RWPE2 (cell line): ENCODE measurements at regions not wholly inside any gene's neighbourhood (a gene's known extent, or its start where the extent isn't known, plus 50 kb on each side); places are given as distances from the start of the nearest gene placed in this dataset.

Experiments
- ATAC-seq: fragments of 200-7000 bp; cut with Tn5 transposase; 3 replicates; pipeline ENCODE4 v1.9.1; 2021; ENCODE audit warnings: low read depth
- DNase-seq: peaks from one replicate; pipeline ENCODE4 v3.0.0-alpha.2; 2020; ENCODE audit warnings: low spot score
- H3K27ac ChIP-seq: fragments of 450-650 bp; 2 replicates; pipeline ENCODE4 v1.5.1; 2017; ENCODE audit warnings: mild to moderate bottlenecking; ENCODE audit not compliant: poor library complexity, severe bottlenecking
- H3K27me3 ChIP-seq: fragments of 250-450 bp; sonication (Bioruptor Pico); 2 replicates; pipeline ENCODE4 v1.5.1; 2021; ENCODE audit warnings: mild to moderate bottlenecking, moderate library complexity; ENCODE audit not compliant: insufficient read depth, poor library complexity, severe bottlenecking
- H3K36me3 ChIP-seq: fragments of 250-450 bp; sonication (Bioruptor Pico); 2 replicates; pipeline ENCODE4 v1.5.1; 2020; ENCODE audit warnings: low read depth, mild to moderate bottlenecking, moderate library complexity
- H3K4me1 ChIP-seq: fragments of 250-450 bp; sonication (Bioruptor Pico); 2 replicates; pipeline ENCODE4 v1.5.1; 2021; ENCODE audit warnings: mild to moderate bottlenecking, moderate library complexity; ENCODE audit not compliant: insufficient read depth, poor library complexity, severe bottlenecking
- H3K4me3 ChIP-seq: fragments of 250-450 bp; sonication (Bioruptor Pico); 2 replicates; pipeline ENCODE4 v1.5.1; 2021; ENCODE audit warnings: mild to moderate bottlenecking, moderate library complexity; ENCODE audit not compliant: severe bottlenecking
- H3K9me3 ChIP-seq: fragments of 250-450 bp; sonication (Bioruptor Pico); 2 replicates; pipeline ENCODE4 v1.5.1; 2021; ENCODE audit warnings: mild to moderate bottlenecking, moderate library complexity; ENCODE audit not compliant: severe bottlenecking
- TF ChIP-seq, protein P1 (sequence below): fragments of 450-650 bp; IDR thresholded peaks from one replicate; pipeline ENCODE4 v1.5.1; 2017; ENCODE audit warnings: mild to moderate bottlenecking, moderate library complexity; ENCODE audit not compliant: poor library complexity, severe bottlenecking

DNA sequence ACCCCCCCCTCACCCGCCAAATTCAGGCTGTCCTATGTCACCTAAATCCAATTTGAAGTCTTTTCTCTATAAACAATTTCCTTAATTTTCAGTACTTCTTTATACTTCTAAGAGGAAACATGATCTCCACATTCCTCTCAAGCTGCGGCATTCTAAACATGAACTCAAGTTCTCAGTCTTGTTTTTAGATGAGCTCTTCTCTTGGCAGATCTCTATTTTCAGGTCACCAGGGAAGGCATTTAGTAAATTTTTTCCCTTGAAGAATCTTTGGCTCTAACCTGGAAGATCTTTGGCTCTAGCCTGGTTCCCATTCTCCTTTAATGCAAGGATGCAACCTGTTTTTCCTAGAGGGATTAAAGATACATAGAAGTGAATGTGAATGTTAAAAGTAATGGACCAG is 193.4 kb downstream of the ATG4C start:
- no peak overlapping the region for H3K4me3 ChIP-seq
- H3K9me3 ChIP-seq = no peaks in the 10 kb centered on the region
- DNase-seq (no peak), ATAC-seq (no peak)
- H3K27ac ChIP-seq = no peak overlapping the region
- H3K36me3 ChIP-seq = no peaks in the 10 kb centered on the region
- no peaks in the 10 kb centered on the region for H3K4me1 ChIP-seq
- TF ChIP-seq, protein P1, sequence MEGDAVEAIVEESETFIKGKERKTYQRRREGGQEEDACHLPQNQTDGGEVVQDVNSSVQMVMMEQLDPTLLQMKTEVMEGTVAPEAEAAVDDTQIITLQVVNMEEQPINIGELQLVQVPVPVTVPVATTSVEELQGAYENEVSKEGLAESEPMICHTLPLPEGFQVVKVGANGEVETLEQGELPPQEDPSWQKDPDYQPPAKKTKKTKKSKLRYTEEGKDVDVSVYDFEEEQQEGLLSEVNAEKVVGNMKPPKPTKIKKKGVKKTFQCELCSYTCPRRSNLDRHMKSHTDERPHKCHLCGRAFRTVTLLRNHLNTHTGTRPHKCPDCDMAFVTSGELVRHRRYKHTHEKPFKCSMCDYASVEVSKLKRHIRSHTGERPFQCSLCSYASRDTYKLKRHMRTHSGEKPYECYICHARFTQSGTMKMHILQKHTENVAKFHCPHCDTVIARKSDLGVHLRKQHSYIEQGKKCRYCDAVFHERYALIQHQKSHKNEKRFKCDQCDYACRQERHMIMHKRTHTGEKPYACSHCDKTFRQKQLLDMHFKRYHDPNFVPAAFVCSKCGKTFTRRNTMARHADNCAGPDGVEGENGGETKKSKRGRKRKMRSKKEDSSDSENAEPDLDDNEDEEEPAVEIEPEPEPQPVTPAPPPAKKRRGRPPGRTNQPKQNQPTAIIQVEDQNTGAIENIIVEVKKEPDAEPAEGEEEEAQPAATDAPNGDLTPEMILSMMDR = no peak
- no peaks in the 10 kb centered on the region for H3K27me3 ChIP-seq

DNA sequence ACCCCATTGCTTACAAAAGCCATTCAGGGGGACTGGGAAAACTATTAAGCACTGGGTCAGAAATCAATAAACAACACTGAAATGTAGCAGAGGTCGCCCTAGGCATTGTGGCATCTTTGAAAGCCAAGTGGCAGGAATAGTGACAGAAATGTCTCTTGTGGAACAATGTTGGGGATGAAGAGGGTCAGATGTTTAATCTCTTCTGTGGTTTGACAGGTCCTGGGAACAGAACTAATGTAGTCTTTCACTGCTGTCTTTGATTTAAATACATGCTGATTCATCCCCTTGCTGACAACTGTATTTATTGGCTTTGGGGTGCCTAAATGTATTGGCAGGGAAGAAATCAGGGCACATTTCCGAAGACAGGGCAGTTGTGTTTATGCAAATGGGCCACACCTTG is 194.8 kb downstream of the ATG4C start:
- Histone ChIP-seq H3K4me3 (no peak overlapping the region), H3K9me3 (no peaks in the 10 kb centered on the region), H3K27me3 (no peaks in the 10 kb centered on the region), H3K36me3 (no peaks in the 10 kb centered on the region), H3K4me1 (no peaks in the 10 kb centered on the region), H3K27ac (no peak overlapping the region)
- no peak for DNase-seq
- TF ChIP-seq, protein P1 = no peak
- ATAC-seq = no peak

DNA sequence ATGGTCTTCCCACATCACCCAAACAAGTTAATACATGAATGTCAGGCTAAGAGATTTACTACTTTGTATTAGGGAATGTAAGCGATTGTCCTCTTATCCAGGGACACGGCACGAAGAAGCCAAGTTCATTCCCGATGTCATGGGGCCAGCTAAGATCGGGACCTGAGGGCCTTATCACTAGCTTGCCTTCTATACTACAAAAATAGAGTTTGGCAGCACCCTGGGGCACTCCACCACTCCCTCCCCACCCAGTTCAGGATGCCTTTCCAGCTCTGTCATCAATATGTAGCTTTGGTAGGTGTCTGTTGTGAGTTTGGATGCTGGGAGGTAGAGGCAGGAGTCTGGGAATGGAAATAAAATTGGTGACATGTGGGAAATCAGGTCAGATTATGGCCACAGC is 197.5 kb downstream of the ATG4C start:
- Histone ChIP-seq H3K36me3 (no peaks in the 10 kb centered on the region), H3K4me1 (no peaks in the 10 kb centered on the region), H3K27me3 (no peaks in the 10 kb centered on the region)

DNA sequence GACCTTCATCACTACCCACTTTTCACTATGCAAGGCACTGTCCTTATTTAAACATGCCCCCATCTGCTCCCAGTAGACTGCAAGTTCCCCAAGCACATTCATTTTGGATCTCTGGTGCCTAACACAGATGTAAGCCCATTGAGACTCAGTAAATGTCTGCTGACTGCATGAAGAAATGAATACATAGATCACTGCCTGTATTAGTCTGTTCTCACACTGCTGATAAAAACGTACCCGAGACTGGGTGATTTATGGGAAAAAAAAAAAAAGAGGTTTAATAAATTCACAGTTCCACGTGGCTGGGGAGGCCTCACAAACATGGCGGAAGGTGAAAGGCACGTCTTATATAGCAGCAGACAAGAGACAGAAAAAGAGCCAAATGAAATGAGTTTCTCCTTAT is 204.9 kb downstream of the ATG4C start:
- Histone ChIP-seq H3K27me3 (no peaks in the 10 kb centered on the region), H3K27ac (no peak overlapping the region), H3K4me3 (no peak overlapping the region), H3K4me1 (no peaks in the 10 kb centered on the region), H3K9me3 (no peaks in the 10 kb centered on the region), H3K36me3 (no peaks in the 10 kb centered on the region)
- TF ChIP-seq, protein P1 = no peak
- DNase-seq (no peak), ATAC-seq (no peak)

More for the DNA sequence above, 197.5 kb downstream of the ATG4C start:
- no peak for ATAC-seq
- DNase-seq = no peak
- TF ChIP-seq, protein P1 = no peak
- no peak overlapping the region for H3K27ac ChIP-seq
- H3K9me3 ChIP-seq = no peaks in the 10 kb centered on the region
- H3K4me3 ChIP-seq = no peak overlapping the region

DNA sequence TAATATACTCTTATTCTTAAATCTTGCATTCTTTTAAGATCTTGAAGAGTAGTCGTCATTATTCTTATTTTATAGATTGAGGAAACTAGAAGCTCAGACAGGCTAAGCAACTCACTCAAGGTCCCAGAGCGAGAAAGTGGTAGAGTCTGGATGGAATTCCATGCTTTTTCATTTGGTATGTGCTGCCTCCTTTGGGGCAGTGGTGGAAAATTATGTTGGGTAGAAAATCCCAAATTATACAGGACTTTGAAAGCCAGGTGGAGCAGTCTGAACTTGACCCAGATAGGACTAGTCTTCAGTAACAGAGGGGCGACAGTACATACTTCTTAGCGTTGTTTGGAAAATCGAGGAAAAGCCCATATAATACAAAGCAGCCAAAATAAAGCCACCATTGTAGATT is 205.6 kb downstream of the ATG4C start:
- DNase-seq (no peak), ATAC-seq (no peak)
- no peak overlapping the region for H3K27ac ChIP-seq
- H3K36me3 ChIP-seq = no peaks in the 10 kb centered on the region
- no peaks in the 10 kb centered on the region for H3K27me3 ChIP-seq
- no peaks in the 10 kb centered on the region for H3K9me3 ChIP-seq
- no peak overlapping the region for H3K4me3 ChIP-seq
- TF ChIP-seq, protein P1 = no peak
- H3K4me1 ChIP-seq = no peaks in the 10 kb centered on the region
